ENCODE measurements at regions not wholly inside any gene's neighbourhood (a gene's known extent, or its start where the extent isn't known, plus 50 kb on each side); places are given as distances from the start of the nearest gene placed in this dataset.

GRCh38 chr2:186113284-186113683, 372.8 kb upstream of the ZC3H15 start:
- TF ChIP-seq CTCF (IDR thresholded peaks at IDR 0.05) (no peak), EZH2 (IDR thresholded peaks at IDR 0.05; ENCODE audit: borderline replicate concordance, insufficient read depth, low read depth, low read length, poor library complexity, severe bottlenecking) (no peak)
